IMR-90 (cell line): ENCODE measurements at regions not wholly inside any gene's neighbourhood (a gene's known extent, or its start where the extent isn't known, plus 50 kb on each side); places are given as distances from the start of the nearest gene placed in this dataset.

ENCODE experiments used
- ATAC-seq: fragments of 200-7000 bp; cut with Tn5 transposase; 2 replicates; pipeline ENCODE4 v1.9.1; 2020; ENCODE audit warnings: low read depth, mild to moderate bottlenecking, moderate library complexity
- BruUV-seq: library from RNA; stranded (reverse); fragments of 400-500 nt; replicated peaks from 2 replicates; lab custom pipeline; 2021; lab: Mats Ljungman, UMichigan
- CTCF ChIA-PET: fragments of 300-600 bp; formaldehyde crosslinking; extraction: SDS; loops from one replicate; lab custom pipeline; 2021; ENCODE audit warnings: antibody characterized with exemption; lab: Yijun Ruan, JAX
- POLR2A ChIA-PET: fragments of 300-600 bp; sonication (Branson Sonifier 250); formaldehyde crosslinking; loops from one replicate; lab custom pipeline; 2022; ENCODE audit warnings: antibody characterized with exemption; ENCODE audit not compliant: unreplicated experiment; lab: Charles Lee
- DNase-seq: peaks from one replicate; pipeline ENCODE4 v3.0.0; 2013
- H2AFZ ChIP-seq: replicated peaks from 2 replicates; pipeline ENCODE3; 2013; ENCODE audit warnings: low read length, mild to moderate bottlenecking; ENCODE audit not compliant: poor library complexity
- H2AK5ac ChIP-seq: 2 replicates; pipeline ENCODE4 v1.6.1; 2013; ENCODE audit warnings: low read depth, low read length, inconsistent platforms
- H2AK9ac ChIP-seq: replicated peaks from 2 replicates; pipeline ENCODE3; 2013; ENCODE audit warnings: mild to moderate bottlenecking, low read depth, low read length, moderate library complexity; ENCODE audit not compliant: poor library complexity
- H2BK120ac ChIP-seq: 2 replicates; pipeline ENCODE4 v1.6.1; 2013; ENCODE audit warnings: low read depth, low read length, inconsistent platforms
- H2BK15ac ChIP-seq: 3 replicates; pipeline ENCODE4 v1.6.1; 2013; ENCODE audit warnings: low read depth, low read length, inconsistent platforms
- H2BK20ac ChIP-seq: 2 replicates; pipeline ENCODE4 v1.6.1; 2013; ENCODE audit warnings: low read depth, mild to moderate bottlenecking, inconsistent platforms, low read length, moderate library complexity
- H2BK5ac ChIP-seq: 2 replicates; pipeline ENCODE4 v1.6.1; 2013; ENCODE audit warnings: mild to moderate bottlenecking, low read depth, low read length, inconsistent platforms; ENCODE audit not compliant: poor library complexity, severe bottlenecking
- H3K14ac ChIP-seq: replicated peaks from 2 replicates; pipeline ENCODE4 v1.6.1; 2013; ENCODE audit warnings: low read depth, low read length, inconsistent platforms
- H3K18ac ChIP-seq: 2 replicates; pipeline ENCODE4 v1.6.1; 2013; ENCODE audit warnings: low read depth, low read length, control low read depth
- H3K23ac ChIP-seq: 2 replicates; pipeline ENCODE4 v1.6.1; 2013; ENCODE audit warnings: low read depth, low read length, inconsistent platforms
- H3K27ac ChIP-seq: 2 replicates; pipeline ENCODE4 v1.5.1; 2013; ENCODE audit warnings: mild to moderate bottlenecking, control low read depth, low read length; ENCODE audit not compliant: insufficient read depth
- H3K27me3 ChIP-seq: 2 replicates; pipeline ENCODE4 v1.6.1; 2013; ENCODE audit warnings: low read length; ENCODE audit not compliant: control insufficient read depth, insufficient read depth
- H3K36me3 ChIP-seq: 2 replicates; pipeline ENCODE4 v1.6.1; 2013; ENCODE audit warnings: low read length, mixed read lengths; ENCODE audit not compliant: control insufficient read depth, insufficient read depth
- H3K4ac ChIP-seq: 2 replicates; pipeline ENCODE4 v1.6.1; 2013; ENCODE audit warnings: low read depth, low read length, inconsistent platforms
- H3K4me1 ChIP-seq: 2 replicates; pipeline ENCODE4 v1.6.1; 2013; ENCODE audit warnings: low read length, mixed read lengths; ENCODE audit not compliant: control insufficient read depth, insufficient read depth
- H3K4me2 ChIP-seq: 2 replicates; pipeline ENCODE4 v1.6.1; 2013; ENCODE audit warnings: low read depth, mild to moderate bottlenecking, control low read depth, low read length, moderate library complexity
- H3K4me3 ChIP-seq: 2 replicates; pipeline ENCODE4 v1.5.1; 2013; ENCODE audit warnings: low read depth, mild to moderate bottlenecking, control low read depth, low read length, moderate library complexity; ENCODE audit not compliant: insufficient read depth
- H3K56ac ChIP-seq: 2 replicates; pipeline ENCODE4 v1.6.1; 2013; ENCODE audit warnings: low read length, inconsistent platforms; ENCODE audit not compliant: insufficient read depth; ENCODE audit errors: extremely low read depth
- H3K79me1 ChIP-seq, 2 experiments: 2 replicates each; pipeline ENCODE4 v1.6.1; 2013; ENCODE audit warnings: low read length in 2 of 2, inconsistent platforms in 1 of 2, low read depth in 1 of 2
- H3K9ac ChIP-seq: 2 replicates; pipeline ENCODE4 v1.6.1; 2013; ENCODE audit warnings: low read depth, low read length, control low read depth
- H3K9me1 ChIP-seq: 2 replicates; pipeline ENCODE4 v1.6.1; 2013; ENCODE audit warnings: low read length, inconsistent platforms; ENCODE audit not compliant: insufficient read depth
- H3K9me3 ChIP-seq: 2 replicates; pipeline ENCODE4 v1.6.1; 2013; ENCODE audit warnings: low read length; ENCODE audit not compliant: control insufficient read depth, insufficient read depth
- H4K20me1 ChIP-seq: 2 replicates; pipeline ENCODE4 v1.6.1; 2013; ENCODE audit warnings: low read length, inconsistent platforms; ENCODE audit not compliant: insufficient read depth
- H4K5ac ChIP-seq: 2 replicates; pipeline ENCODE4 v1.6.1; 2013; ENCODE audit warnings: mild to moderate bottlenecking, low read depth, low read length, control low read depth
- H4K8ac ChIP-seq, 2 experiments: 2 replicates each; pipeline ENCODE4 v1.6.1; 2013; ENCODE audit warnings: low read depth in 2 of 2, low read length in 2 of 2, control low read depth in 1 of 2, inconsistent platforms in 1 of 2
- H4K91ac ChIP-seq: 2 replicates; pipeline ENCODE4 v1.6.1; 2013; ENCODE audit warnings: low read depth, low read length, inconsistent platforms; ENCODE audit not compliant: insufficient read depth
- BHLHE40 ChIP-seq: fragments of 150-350 bp; IDR thresholded peaks from 2 replicates; pipeline ENCODE4 v1.6.1; 2016; ENCODE audit warnings: mild to moderate bottlenecking, low read depth, low read length
- CEBPB ChIP-seq: IDR thresholded peaks from 2 replicates; pipeline ENCODE4 v1.6.1; 2012; ENCODE audit warnings: low read depth, low read length, improper control_type of control experiment
- CHD1 ChIP-seq: IDR thresholded peaks from 2 replicates; pipeline ENCODE4 v1.6.1; 2012; ENCODE audit warnings: low read depth, low read length, improper control_type of control experiment
- CTCF ChIP-seq: conservative IDR thresholded peaks from 2 replicates; pipeline ENCODE4 v1.5.1; 2012; ENCODE audit warnings: mild to moderate bottlenecking, low read depth, low read length, improper control_type of control experiment
- ELK1 ChIP-seq: fragments of 150-350 bp; IDR thresholded peaks from 2 replicates; pipeline ENCODE4 v1.6.1; 2016; ENCODE audit warnings: low read depth, mild to moderate bottlenecking, low read length, moderate library complexity, borderline replicate concordance
- FOS ChIP-seq: fragments of 150-350 bp; IDR thresholded peaks from 2 replicates; pipeline ENCODE4 v1.6.1; 2016; ENCODE audit warnings: low read depth, low read length
- MAFK ChIP-seq: IDR thresholded peaks from 2 replicates; pipeline ENCODE4 v1.6.1; 2012; ENCODE audit warnings: low read depth, low read length, improper control_type of control experiment
- MAZ ChIP-seq: IDR thresholded peaks from 2 replicates; pipeline ENCODE4 v1.6.1; 2012; ENCODE audit warnings: low read depth, mild to moderate bottlenecking, low read length, improper control_type of control experiment, moderate library complexity, borderline replicate concordance
- MXI1 ChIP-seq: IDR thresholded peaks from 2 replicates; pipeline ENCODE4 v1.6.1; 2012; ENCODE audit warnings: low read depth, mild to moderate bottlenecking, low read length, moderate library complexity, borderline replicate concordance
- NFE2L2 ChIP-seq: fragments of 150-350 bp; IDR thresholded peaks from 2 replicates; pipeline ENCODE4 v1.6.1; 2016; ENCODE audit warnings: low read depth, mild to moderate bottlenecking, low read length
- POLR2A ChIP-seq: IDR thresholded peaks from 2 replicates; pipeline ENCODE4 v1.6.1; 2012; ENCODE audit warnings: mild to moderate bottlenecking, low read depth, low read length
- RAD21 ChIP-seq: IDR thresholded peaks from 2 replicates; pipeline ENCODE4 v1.6.1; 2012; ENCODE audit warnings: low read length, improper control_type of control experiment
- RCOR1 ChIP-seq: IDR thresholded peaks from 2 replicates; pipeline ENCODE4 v1.6.1; 2012; ENCODE audit warnings: mild to moderate bottlenecking, low read length, improper control_type of control experiment; ENCODE audit not compliant: insufficient replicate concordance
- RFX5 ChIP-seq: IDR thresholded peaks from 2 replicates; pipeline ENCODE4 v1.8.0; 2012; ENCODE audit warnings: low read depth, mild to moderate bottlenecking, low read length, moderate library complexity
- SMC3 ChIP-seq: fragments of 150-350 bp; IDR thresholded peaks from 2 replicates; pipeline ENCODE4 v1.6.1; 2016; ENCODE audit warnings: low read depth, mild to moderate bottlenecking, antibody characterized with exemption, low read length, moderate library complexity
- USF2 ChIP-seq: fragments of 150-350 bp; IDR thresholded peaks from 2 replicates; pipeline ENCODE4 v1.6.1; 2017; ENCODE audit warnings: mild to moderate bottlenecking, antibody characterized with exemption, low read length, low read depth
- WGBS, 2 experiments: methylation state at CpG; one replicate each; pipeline versions ENCODE4 v1.1.5 to v1.1.7; 2013; ENCODE audit warnings: missing lambda C conversion rate in 2 of 2; ENCODE audit not compliant: insufficient read length in 1 of 2; ENCODE audit errors: extremely low coverage in 2 of 2; 5-methylcytosine and 5-hydroxymethylcytosine counted together
- dilution Hi-C: fragments of 300-500 bp; cut with HindIII; formaldehyde crosslinking; loops from one replicate; pipeline ENCODE4 v1.14.3; 2018; ENCODE audit warnings: low sequenced_read_pairs; ENCODE audit not compliant: unreplicated experiment
- in situ Hi-C: fragments of 300-500 bp; cut with MboI; formaldehyde crosslinking; loops from 3 replicates; pipeline ENCODE4 v1.14.3; 2019; ENCODE audit warnings: low sequenced_read_pairs, inconsistent platforms, mixed read lengths
- intact Hi-C: fragments of 100-400 bp; cut with micrococcal nuclease; formaldehyde crosslinking; loops from 2 replicates; pipeline ENCODE4 v1.10.0; 2022

GRCh38 chr2:208985644-208986043 lies 438.2 kb upstream of the MAP2 start:
- Histone ChIP-seq H2BK5ac (no peak overlapping the region), H3K9me1 (no peaks in the 10 kb centered on the region)
- dilution Hi-C loops = no loop called here

More at GRCh38 chr2:208985644-208986043, 438.2 kb upstream of the MAP2 start:
- peaks cover 6% of the 10 kb centered on the region for H3K9me3 ChIP-seq
- no peak overlapping the region for H3K56ac ChIP-seq
- H3K4me3 ChIP-seq = no peak overlapping the region
- DNase-seq (no peak), ATAC-seq (no peak)
- no peak overlapping the region for H3K4ac ChIP-seq
- H3K27me3 ChIP-seq = no peaks in the 10 kb centered on the region
- BruUV-seq = no TSS peak
- no peak overlapping the region for H3K9ac ChIP-seq
- no peak overlapping the region for H4K8ac ChIP-seq
- no peak overlapping the region for H2BK120ac ChIP-seq
- in situ Hi-C loops = no loop called here
- no peaks in the 10 kb centered on the region for H4K20me1 ChIP-seq
- H3K4me2 ChIP-seq = no peak overlapping the region
- intact Hi-C loops = no loop called here
- H3K79me1 ChIP-seq = no peaks in the 10 kb centered on the region
- no peak overlapping the region for H4K91ac ChIP-seq
- H2AFZ ChIP-seq = no peak overlapping the region
- no peaks in the 10 kb centered on the region for H3K36me3 ChIP-seq
- ChIA-PET CTCF (no interaction called here), POLR2A (no interaction called here)
- TF ChIP-seq MAZ = no peak
- no peak for TF ChIP-seq BHLHE40
- TF ChIP-seq MAFK = no peak
- TF ChIP-seq CHD1 = no peak
- no peak for TF ChIP-seq ELK1
- TF ChIP-seq FOS = no peak
- TF ChIP-seq CEBPB = no peak
- no peak for TF ChIP-seq POLR2A
- no peak for TF ChIP-seq USF2
- no peak for TF ChIP-seq CTCF
- TF ChIP-seq MXI1 = no peak
- TF ChIP-seq SMC3 = no peak
- TF ChIP-seq NFE2L2 = no peak
- TF ChIP-seq RFX5 = no peak
- TF ChIP-seq RCOR1 = no peak
- no peak for TF ChIP-seq RAD21
- no peak overlapping the region for H4K5ac ChIP-seq
- no peak overlapping the region for H2BK15ac ChIP-seq
- no peak overlapping the region for H2BK20ac ChIP-seq
- H3K27ac ChIP-seq = no peak overlapping the region
- no peak overlapping the region for H3K23ac ChIP-seq
- H2AK5ac ChIP-seq = no peak overlapping the region
- H3K14ac ChIP-seq = no peak overlapping the region
- no peak overlapping the region for H3K18ac ChIP-seq
- no CpG with 5 or more reads among the region's 5 CpGs for WGBS, 2 experiments
- H2AK9ac ChIP-seq = no peak overlapping the region
- H3K4me1 ChIP-seq = no peaks in the 10 kb centered on the region
